Thyroid gland (tissue), 4 donors: ENCODE measurements at regions not wholly inside any gene's neighbourhood (a gene's known extent, or its start where the extent isn't known, plus 50 kb on each side); places are given as distances from the start of the nearest gene placed in this dataset.

Source experiments
- POLR2A ChIP-seq, 2 donors: fragments of 450-650 bp; IDR thresholded peaks; one replicate each; pipeline ENCODE4 v1.6.1; 2017; ENCODE audit warnings: antibody characterized with exemption in 2 of 2, mild to moderate bottlenecking in 2 of 2, moderate library complexity in 1 of 2
- TF ChIP-seq, protein P1 (sequence below), 6 experiments: fragments of 200-600 bp in 3 of 6; fragments of 450-650 bp in 3 of 6; sonication (generic) in 3 of 6; IDR thresholded peaks; one replicate each; pipeline ENCODE4 v1.5.1; 2016 to 2019; ENCODE audit warnings: antibody characterized with exemption in 6 of 6, mild to moderate bottlenecking in 2 of 6, inconsistent platforms in 1 of 6, moderate library complexity in 1 of 6

DNA sequence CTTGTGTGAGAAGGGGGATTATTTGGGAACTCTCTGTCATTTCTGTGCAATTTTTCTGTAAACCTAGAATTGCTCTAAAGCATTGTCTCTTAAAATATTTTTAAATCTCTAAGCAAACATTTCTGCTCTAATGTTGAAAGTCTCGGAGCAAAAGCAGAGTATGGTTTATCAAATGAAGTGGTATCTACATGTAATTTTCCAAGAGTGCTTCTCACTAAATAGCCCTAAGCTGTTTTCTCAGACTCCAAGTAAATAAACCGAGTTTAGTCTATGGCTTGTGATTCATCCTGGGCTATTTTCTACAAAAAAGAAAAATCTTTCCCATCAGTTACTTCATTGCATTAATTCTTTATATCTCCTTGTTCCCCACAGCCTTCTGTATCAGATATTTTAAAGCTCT is 90.8 kb downstream of the METTL4 start:
- TF ChIP-seq, protein P1, sequence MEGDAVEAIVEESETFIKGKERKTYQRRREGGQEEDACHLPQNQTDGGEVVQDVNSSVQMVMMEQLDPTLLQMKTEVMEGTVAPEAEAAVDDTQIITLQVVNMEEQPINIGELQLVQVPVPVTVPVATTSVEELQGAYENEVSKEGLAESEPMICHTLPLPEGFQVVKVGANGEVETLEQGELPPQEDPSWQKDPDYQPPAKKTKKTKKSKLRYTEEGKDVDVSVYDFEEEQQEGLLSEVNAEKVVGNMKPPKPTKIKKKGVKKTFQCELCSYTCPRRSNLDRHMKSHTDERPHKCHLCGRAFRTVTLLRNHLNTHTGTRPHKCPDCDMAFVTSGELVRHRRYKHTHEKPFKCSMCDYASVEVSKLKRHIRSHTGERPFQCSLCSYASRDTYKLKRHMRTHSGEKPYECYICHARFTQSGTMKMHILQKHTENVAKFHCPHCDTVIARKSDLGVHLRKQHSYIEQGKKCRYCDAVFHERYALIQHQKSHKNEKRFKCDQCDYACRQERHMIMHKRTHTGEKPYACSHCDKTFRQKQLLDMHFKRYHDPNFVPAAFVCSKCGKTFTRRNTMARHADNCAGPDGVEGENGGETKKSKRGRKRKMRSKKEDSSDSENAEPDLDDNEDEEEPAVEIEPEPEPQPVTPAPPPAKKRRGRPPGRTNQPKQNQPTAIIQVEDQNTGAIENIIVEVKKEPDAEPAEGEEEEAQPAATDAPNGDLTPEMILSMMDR (IDR thresholded peaks at IDR 0.05), result no peak
- TF ChIP-seq POLR2A (IDR thresholded peaks at IDR 0.05), result no peak
